ENCODE measurements at regions not wholly inside any gene's neighbourhood (a gene's known extent, or its start where the extent isn't known, plus 50 kb on each side); places are given as distances from the start of the nearest gene placed in this dataset.
"Not testable (repeated sequence)": the region's sequence is repeated elsewhere in the genome, so short reads cannot be mapped to it uniquely, and the experiment has no call there.

- Histone ChIP-seq H3K4me3 (no peak overlapping the region), H3K9me3 (peaks cover 10 to 13% of the 10 kb centered on the region in 2 donors), H3K36me3 (no peaks in the 10 kb centered on the region), H3K4me1 (no peaks in the 10 kb centered on the region), H3K27me3 (no peaks in the 10 kb centered on the region), H3K27ac (no peak overlapping the region)
- TF ChIP-seq, protein P1, sequence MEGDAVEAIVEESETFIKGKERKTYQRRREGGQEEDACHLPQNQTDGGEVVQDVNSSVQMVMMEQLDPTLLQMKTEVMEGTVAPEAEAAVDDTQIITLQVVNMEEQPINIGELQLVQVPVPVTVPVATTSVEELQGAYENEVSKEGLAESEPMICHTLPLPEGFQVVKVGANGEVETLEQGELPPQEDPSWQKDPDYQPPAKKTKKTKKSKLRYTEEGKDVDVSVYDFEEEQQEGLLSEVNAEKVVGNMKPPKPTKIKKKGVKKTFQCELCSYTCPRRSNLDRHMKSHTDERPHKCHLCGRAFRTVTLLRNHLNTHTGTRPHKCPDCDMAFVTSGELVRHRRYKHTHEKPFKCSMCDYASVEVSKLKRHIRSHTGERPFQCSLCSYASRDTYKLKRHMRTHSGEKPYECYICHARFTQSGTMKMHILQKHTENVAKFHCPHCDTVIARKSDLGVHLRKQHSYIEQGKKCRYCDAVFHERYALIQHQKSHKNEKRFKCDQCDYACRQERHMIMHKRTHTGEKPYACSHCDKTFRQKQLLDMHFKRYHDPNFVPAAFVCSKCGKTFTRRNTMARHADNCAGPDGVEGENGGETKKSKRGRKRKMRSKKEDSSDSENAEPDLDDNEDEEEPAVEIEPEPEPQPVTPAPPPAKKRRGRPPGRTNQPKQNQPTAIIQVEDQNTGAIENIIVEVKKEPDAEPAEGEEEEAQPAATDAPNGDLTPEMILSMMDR (IDR thresholded peaks at IDR 0.05), result no peak
- TF ChIP-seq POLR2A (IDR thresholded peaks at IDR 0.05), result no peak
- no peak for TF ChIP-seq POLR2AphosphoS5 (IDR thresholded peaks at IDR 0.05)
- DNase-seq (ENCODE audit: low spot score in 2 of 2), result no peak
- intact Hi-C loops (cut with DNase I; ENCODE audit: low total_unique reads), result no loop called here
These were observed 398.0 kb upstream of the FAR2 start for GRCh38 chr12:28750946-28751685.

- H3K36me3 ChIP-seq, result no peaks in the 10 kb centered on the region
- intact Hi-C loops (cut with DNase I; ENCODE audit: low total_unique reads), result no loop called here
- H3K27me3 ChIP-seq, result no peaks in the 10 kb centered on the region
- H3K4me3 ChIP-seq, result no peak overlapping the region
- peaks cover 10 to 14% of the 10 kb centered on the region in 2 donors for H3K9me3 ChIP-seq
- no peak for DNase-seq (ENCODE audit: low spot score in 2 of 2)
- no peak overlapping the region for H3K27ac ChIP-seq
- H3K4me1 ChIP-seq, result no peaks in the 10 kb centered on the region
- TF ChIP-seq, protein P1 (IDR thresholded peaks at IDR 0.05), result no peak
- TF ChIP-seq POLR2AphosphoS5 (IDR thresholded peaks at IDR 0.05) (no peak), POLR2A (IDR thresholded peaks at IDR 0.05) (no peak)
These were observed 394.1 kb upstream of the FAR2 start for GRCh38 chr12:28755027-28755426.

DNA sequence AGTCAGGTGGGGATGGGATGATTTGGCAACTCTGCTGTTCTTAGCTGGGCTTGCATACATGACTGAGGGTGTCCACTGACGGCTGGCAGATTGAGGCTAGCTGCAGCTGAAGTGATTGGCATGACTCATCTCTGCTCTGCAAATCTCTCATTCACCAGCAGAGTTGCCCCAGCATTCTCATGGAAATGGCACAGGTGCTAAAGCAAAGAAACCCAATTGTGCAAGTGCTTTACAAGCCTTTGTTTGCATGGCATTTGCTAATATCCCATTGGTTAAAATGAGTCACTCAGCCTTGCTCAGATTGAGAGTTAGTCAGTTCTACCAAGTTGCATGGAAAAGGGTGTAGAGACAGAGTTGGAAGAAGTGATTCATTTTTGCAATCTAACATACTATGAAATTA, 389.7 kb upstream of the FAR2 start:
- peaks cover 10 to 14% of the 10 kb centered on the region in 2 donors for H3K9me3 ChIP-seq
- no peak overlapping the region for H3K4me3 ChIP-seq
- intact Hi-C loops (cut with DNase I; ENCODE audit: low total_unique reads), result no loop called here
- no peaks in the 10 kb centered on the region for H3K36me3 ChIP-seq
- no peaks in the 10 kb centered on the region for H3K27me3 ChIP-seq
- TF ChIP-seq, protein P1 (IDR thresholded peaks at IDR 0.05), result no peak
- TF ChIP-seq POLR2AphosphoS5 (IDR thresholded peaks at IDR 0.05), result no peak
- TF ChIP-seq POLR2A (IDR thresholded peaks at IDR 0.05), result no peak
- no peak overlapping the region for H3K27ac ChIP-seq
- no peak for DNase-seq (ENCODE audit: low spot score in 2 of 2)
- no peaks in the 10 kb centered on the region for H3K4me1 ChIP-seq

DNA sequence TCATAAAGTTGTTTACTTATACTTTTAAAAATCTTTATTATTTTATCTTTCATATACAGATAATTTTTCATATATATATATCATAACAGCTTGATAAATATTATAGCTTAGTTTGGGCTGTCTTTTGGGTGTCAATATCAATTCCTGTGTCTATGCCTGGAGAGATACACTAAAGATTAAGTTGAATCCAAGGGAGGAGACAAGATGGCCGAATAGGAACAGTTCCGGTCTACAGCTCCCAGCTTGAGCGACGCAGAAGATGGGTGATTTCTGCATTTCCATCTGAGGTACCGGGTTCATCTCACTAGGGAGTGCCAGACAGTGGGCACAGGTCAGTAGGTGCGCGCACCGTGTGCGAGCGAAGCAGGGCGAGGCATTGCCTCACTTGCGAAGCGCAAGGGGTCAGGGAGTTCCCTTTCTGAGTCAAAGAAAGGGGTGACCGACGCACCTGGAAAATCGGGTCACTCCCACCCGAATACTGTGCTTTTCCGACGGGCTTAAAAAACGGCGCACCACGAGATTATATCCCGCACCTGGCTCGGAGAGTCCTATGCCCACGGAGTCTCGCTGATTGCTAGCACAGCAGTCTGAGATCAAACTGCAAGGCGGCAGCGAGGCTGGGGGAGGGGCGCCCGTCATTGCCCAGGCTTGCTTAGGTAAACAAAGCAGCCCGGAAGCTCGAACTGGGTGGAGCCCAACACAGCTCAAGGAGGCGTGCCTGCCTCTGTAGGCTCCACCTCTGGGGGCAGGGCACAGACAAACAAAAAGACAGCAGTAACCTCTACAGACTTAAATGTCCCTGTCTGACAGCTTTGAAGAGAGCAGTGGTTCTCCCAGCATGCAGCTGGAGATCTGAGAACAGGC, 388.8 kb upstream of the FAR2 start:
- H3K4me1 ChIP-seq; H3K4me3 ChIP-seq; H3K27ac ChIP-seq; H3K9me3 ChIP-seq; H3K27me3 ChIP-seq; intact Hi-C loops (cut with DNase I; ENCODE audit: low total_unique reads); DNase-seq (ENCODE audit: low spot score in 2 of 2); H3K36me3 ChIP-seq: not testable (repeated sequence)

DNA sequence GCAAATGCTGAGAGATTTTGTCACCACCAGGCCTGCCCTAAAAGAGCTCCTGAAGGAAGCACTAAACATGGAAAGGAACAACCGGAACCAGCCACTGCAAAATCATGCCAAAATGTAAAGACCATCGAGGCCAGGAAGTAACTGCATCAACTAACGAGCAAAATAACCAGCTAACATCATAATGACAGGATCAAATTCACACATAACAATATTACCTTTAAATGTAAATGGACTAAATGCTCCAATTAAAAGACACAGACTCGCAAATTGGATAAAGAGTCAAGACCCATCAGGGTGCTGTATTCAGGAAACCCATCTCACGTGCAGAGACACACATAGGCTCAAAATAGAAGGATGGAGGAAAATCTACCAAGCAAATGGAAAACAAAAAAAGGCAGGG, 387.2 kb upstream of the FAR2 start:
- H3K4me3 ChIP-seq; H3K27me3 ChIP-seq; intact Hi-C loops (cut with DNase I; ENCODE audit: low total_unique reads); DNase-seq (ENCODE audit: low spot score in 2 of 2); H3K27ac ChIP-seq; H3K36me3 ChIP-seq; H3K4me1 ChIP-seq; H3K9me3 ChIP-seq: not testable (repeated sequence)

DNA sequence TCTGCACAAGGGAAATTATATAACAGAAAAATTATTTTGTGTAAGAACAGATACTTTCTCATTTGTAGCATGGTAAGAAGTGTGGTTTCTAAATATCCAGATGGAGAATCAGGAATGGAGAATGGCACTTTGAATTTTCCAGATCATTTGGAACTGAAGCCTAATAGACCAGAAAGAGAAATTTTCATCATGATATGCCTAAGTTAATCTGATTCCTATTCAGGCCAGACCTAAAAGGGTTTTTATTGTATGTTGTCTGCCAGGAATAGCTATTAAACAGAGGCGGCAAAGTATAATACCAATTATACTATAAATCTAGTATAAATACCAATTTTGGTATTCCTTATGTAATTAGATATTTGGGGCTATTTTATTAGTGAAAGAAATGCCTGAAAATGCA, 382.7 kb upstream of the FAR2 start:
- Histone ChIP-seq H3K4me3 (no peak overlapping the region), H3K27ac (no peak overlapping the region), H3K27me3 (no peaks in the 10 kb centered on the region), H3K36me3 (no peaks in the 10 kb centered on the region), H3K9me3 (no peaks in the 10 kb centered on the region), H3K4me1 (no peaks in the 10 kb centered on the region)
- TF ChIP-seq, protein P1 (IDR thresholded peaks at IDR 0.05), result no peak
- TF ChIP-seq POLR2AphosphoS5 (IDR thresholded peaks at IDR 0.05) (no peak), POLR2A (IDR thresholded peaks at IDR 0.05) (no peak)
- intact Hi-C loops (cut with DNase I; ENCODE audit: low total_unique reads), result no loop called here
- no peak for DNase-seq (ENCODE audit: low spot score in 2 of 2)
